Suprapubic skin (tissue), 4 donors: ENCODE measurements at regions not wholly inside any gene's neighbourhood (a gene's known extent, or its start where the extent isn't known, plus 50 kb on each side); places are given as distances from the start of the nearest gene placed in this dataset.

Experiments used
- DNase-seq, 2 donors: peaks; one replicate each; pipeline ENCODE4 v3.0.0-alpha.2; 2019; ENCODE audit warnings: low spot score in 2 of 2
- H3K27ac ChIP-seq: fragments of 200-600 bp; sonication (generic); one replicate; pipeline ENCODE4 v1.5.1; 2019
- H3K27me3 ChIP-seq: fragments of 200-600 bp; sonication (generic); one replicate; pipeline ENCODE4 v1.5.1; 2019
- H3K36me3 ChIP-seq: fragments of 200-600 bp; sonication (generic); one replicate; pipeline ENCODE4 v1.5.1; 2019
- H3K4me1 ChIP-seq: fragments of 200-600 bp; sonication (generic); one replicate; pipeline ENCODE4 v1.5.1; 2019
- H3K4me3 ChIP-seq: fragments of 200-600 bp; sonication (generic); one replicate; pipeline ENCODE4 v1.5.1; 2019; ENCODE audit warnings: mild to moderate bottlenecking
- H3K9me3 ChIP-seq: fragments of 200-600 bp; sonication (generic); one replicate; pipeline ENCODE4 v1.5.1; 2019
- EP300 ChIP-seq: sonication (generic); formaldehyde crosslinking; IDR thresholded peaks from one replicate; pipeline ENCODE4 v1.6.1; 2017; ENCODE audit warnings: antibody characterized with exemption
- POLR2A ChIP-seq, 2 donors: fragments of 450-650 bp; IDR thresholded peaks; one replicate each; pipeline ENCODE4 v1.6.1; 2017; ENCODE audit warnings: antibody characterized with exemption in 2 of 2, mild to moderate bottlenecking in 2 of 2, moderate library complexity in 2 of 2
- POLR2AphosphoS5 ChIP-seq, 3 donors: sonication (generic); formaldehyde crosslinking; IDR thresholded peaks; one replicate each; pipeline ENCODE4 v1.6.1; 2017; ENCODE audit warnings: antibody characterized with exemption in 3 of 3
- WGBS: methylation state at CpG from one replicate; pipeline ENCODE4 v1.1.5; 2018; 5-methylcytosine and 5-hydroxymethylcytosine counted together
- TF ChIP-seq, protein P1 (sequence below), 2 donors: fragments of 200-600 bp in 1 of 2; fragments of 450-650 bp in 1 of 2; sonication (generic) in 1 of 2; IDR thresholded peaks; one replicate each; pipeline ENCODE4 v1.5.1; 2016 to 2019; ENCODE audit warnings: antibody characterized with exemption in 2 of 2, mild to moderate bottlenecking in 1 of 2, moderate library complexity in 1 of 2

DNA sequence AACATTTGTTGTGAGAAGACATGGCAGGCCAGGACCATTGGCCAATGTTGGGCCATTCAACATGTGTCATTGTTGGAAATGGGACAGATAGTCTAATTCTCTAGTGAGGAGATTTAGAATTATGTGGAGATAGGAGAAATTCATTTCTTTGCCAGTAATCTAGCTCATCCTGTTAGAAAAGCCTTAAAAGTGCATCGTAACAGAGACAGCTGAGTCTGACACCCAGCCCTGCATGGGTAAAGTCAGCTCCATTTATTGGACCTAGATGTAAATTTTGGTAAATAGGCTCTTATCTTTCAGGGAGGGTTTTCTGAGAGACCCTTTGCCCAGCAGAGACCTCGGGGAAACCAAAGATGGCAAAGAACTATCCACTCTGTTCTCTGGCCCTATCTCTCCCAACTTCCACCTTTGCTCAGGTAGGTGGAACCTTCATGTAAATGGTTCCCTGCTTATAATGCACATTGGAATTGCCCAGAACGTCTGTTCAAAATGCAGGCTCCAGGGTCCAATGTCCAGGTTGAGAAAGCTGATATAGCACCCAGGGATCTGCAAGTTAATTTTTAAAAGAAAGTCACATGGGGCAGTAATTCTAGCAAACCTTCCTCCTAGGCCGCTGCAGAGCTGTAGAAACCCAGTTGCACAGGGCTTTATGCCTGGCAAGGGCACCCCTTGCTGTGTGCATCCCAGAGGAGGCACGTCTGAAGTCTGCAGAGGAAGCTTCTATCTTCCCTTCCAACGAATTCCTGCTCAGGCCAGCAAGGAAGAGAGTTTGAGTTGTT is 365.9 kb upstream of the PROK2 start:
- no peak overlapping the region for H3K4me3 ChIP-seq
- no peak for TF ChIP-seq EP300
- TF ChIP-seq POLR2AphosphoS5 (IDR thresholded peaks at IDR 0.05), result no peak
- TF ChIP-seq POLR2A (IDR thresholded peaks at IDR 0.05), result no peak
- TF ChIP-seq, protein P1, sequence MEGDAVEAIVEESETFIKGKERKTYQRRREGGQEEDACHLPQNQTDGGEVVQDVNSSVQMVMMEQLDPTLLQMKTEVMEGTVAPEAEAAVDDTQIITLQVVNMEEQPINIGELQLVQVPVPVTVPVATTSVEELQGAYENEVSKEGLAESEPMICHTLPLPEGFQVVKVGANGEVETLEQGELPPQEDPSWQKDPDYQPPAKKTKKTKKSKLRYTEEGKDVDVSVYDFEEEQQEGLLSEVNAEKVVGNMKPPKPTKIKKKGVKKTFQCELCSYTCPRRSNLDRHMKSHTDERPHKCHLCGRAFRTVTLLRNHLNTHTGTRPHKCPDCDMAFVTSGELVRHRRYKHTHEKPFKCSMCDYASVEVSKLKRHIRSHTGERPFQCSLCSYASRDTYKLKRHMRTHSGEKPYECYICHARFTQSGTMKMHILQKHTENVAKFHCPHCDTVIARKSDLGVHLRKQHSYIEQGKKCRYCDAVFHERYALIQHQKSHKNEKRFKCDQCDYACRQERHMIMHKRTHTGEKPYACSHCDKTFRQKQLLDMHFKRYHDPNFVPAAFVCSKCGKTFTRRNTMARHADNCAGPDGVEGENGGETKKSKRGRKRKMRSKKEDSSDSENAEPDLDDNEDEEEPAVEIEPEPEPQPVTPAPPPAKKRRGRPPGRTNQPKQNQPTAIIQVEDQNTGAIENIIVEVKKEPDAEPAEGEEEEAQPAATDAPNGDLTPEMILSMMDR (IDR thresholded peaks at IDR 0.05), result no peak
- DNase-seq, result no peak
- no peaks in the 10 kb centered on the region for H3K36me3 ChIP-seq
- H3K4me1 ChIP-seq, result peaks cover 24% of the 10 kb centered on the region
- 93% methylated on average over 6 of the region's 6 CpGs for WGBS
- no peaks in the 10 kb centered on the region for H3K27me3 ChIP-seq
- H3K9me3 ChIP-seq, result no peaks in the 10 kb centered on the region
- H3K27ac ChIP-seq, result no peak overlapping the region

DNA sequence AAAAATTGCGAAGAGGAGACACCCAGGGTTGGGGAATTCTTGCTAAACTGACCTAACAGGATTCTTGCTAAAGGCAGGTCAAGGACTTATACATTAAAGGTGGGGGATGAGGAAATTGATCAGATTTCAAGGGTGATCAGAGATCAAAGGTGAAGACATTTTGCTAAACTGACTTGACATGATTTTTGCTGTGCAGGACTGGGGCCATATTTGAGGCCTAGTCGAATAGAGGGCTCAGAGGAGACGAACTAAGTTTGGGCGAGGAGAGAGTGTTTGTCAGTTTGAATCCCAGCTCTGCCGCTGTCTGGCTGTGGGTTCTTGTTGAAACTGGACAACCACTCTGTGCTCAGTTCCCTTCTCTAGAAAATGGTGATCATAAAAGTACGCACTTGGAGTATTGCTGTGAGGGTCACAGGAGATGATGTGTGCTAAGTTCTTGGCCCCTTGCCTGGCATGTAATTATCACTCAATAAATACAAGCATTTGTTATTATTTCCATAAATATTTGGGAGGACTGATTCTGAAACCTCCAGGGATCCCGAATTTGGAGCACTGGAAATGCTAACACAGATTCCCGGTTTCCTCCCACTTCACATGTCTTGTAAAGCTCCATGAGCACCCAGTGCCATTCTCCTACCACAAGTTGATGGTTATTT is 364.8 kb upstream of the PROK2 start:
- WGBS, result 90% methylated on average over 8 of the region's 8 CpGs
- TF ChIP-seq, protein P1 (IDR thresholded peaks at IDR 0.05), result no peak
- TF ChIP-seq POLR2A (IDR thresholded peaks at IDR 0.05) (no peak), EP300 (no peak), POLR2AphosphoS5 (IDR thresholded peaks at IDR 0.05) (no peak)
- H3K27ac ChIP-seq, result no peak overlapping the region
- H3K9me3 ChIP-seq, result no peaks in the 10 kb centered on the region
- DNase-seq, result no peak
- H3K4me1 ChIP-seq, result peaks cover 22% of the 10 kb centered on the region
- H3K27me3 ChIP-seq, result no peaks in the 10 kb centered on the region
- no peak overlapping the region for H3K4me3 ChIP-seq
- H3K36me3 ChIP-seq, result no peaks in the 10 kb centered on the region

DNA sequence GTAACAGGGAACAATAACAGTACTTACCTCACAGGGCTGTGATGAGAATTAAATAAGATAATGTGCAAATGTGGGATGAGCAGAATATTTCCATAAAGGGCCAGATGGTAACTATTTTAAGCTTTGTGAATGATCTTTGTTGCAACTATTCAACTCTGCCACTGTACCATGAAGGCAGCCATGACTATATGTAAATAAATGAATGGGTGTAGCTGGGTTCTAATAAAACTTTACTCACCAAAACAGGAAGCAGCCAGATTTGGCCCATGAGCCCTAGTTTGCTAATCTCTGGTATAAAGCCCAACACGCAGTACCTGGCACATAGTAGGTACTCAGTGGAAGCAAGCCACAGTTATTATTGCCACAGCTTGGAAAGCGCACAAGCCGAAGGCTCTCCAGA is 362.7 kb upstream of the PROK2 start:
- H3K27ac ChIP-seq, result no peak overlapping the region
- DNase-seq, result no peak
- H3K36me3 ChIP-seq, result no peaks in the 10 kb centered on the region
- H3K9me3 ChIP-seq, result no peaks in the 10 kb centered on the region
- H3K4me3 ChIP-seq, result no peak overlapping the region
- 89% methylated on average over 3 of the region's 3 CpGs for WGBS
- TF ChIP-seq EP300 (no peak), POLR2AphosphoS5 (IDR thresholded peaks at IDR 0.05) (no peak), POLR2A (IDR thresholded peaks at IDR 0.05) (no peak)
- TF ChIP-seq, protein P1 (IDR thresholded peaks at IDR 0.05), result no peak
- peaks cover 14% of the 10 kb centered on the region for H3K4me1 ChIP-seq
- H3K27me3 ChIP-seq, result no peaks in the 10 kb centered on the region

DNA sequence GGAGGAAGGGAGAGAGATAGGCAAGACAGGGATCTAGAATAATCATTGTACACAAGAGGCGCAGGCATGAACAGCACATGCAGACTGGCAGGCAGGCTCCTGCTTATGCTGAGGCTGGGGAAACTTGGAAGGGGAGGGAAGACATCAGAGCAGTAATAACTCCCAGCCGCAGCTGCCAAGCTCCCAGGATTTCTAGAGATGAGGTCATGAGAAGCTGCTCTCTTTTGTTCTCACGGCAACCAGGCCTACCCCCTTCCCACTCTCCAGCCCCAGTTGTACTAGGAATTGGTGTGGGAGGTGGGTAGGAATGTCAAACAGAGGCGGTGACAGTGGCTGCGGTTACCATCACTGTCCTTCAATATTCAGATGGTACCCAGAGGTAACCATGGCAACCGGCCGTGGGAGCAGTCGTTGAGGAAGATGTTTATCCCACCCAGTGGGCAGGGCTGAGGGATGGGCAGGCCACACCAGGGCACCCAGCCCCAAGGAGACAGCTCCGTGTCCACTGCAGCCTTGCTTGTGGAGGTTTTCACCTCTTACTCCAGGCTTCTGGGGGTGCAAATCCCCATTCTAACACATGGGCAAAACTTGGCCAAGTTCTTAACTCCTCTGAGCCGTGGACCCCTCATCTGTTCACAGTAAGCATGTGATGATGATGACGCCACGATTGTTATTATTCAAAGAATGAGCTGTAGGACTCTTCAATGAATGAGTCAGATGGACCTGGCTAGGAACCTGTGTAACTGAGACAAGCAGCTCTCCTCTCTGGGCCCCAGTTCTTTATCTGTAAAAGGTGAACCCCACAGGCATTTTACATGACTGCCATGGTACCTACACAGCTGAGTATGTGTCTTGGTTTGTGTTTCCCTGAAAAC is 360.8 kb upstream of the PROK2 start:
- 66% methylated on average over 5 of the region's 12 CpGs for WGBS
- Histone ChIP-seq H3K9me3 (no peaks in the 10 kb centered on the region), H3K36me3 (no peaks in the 10 kb centered on the region), H3K27ac (no peak overlapping the region), H3K4me1 (peaks cover 9% of the 10 kb centered on the region), H3K27me3 (no peaks in the 10 kb centered on the region), H3K4me3 (no peak overlapping the region)
- no peak for DNase-seq
- TF ChIP-seq POLR2AphosphoS5 (IDR thresholded peaks at IDR 0.05) (no peak), EP300 (no peak), POLR2A (IDR thresholded peaks at IDR 0.05) (no peak)
- TF ChIP-seq, protein P1 (IDR thresholded peaks at IDR 0.05), result no peak
